ENCODE measurements at regions not wholly inside any gene's neighbourhood (a gene's known extent, or its start where the extent isn't known, plus 50 kb on each side); places are given as distances from the start of the nearest gene placed in this dataset.

DNA sequence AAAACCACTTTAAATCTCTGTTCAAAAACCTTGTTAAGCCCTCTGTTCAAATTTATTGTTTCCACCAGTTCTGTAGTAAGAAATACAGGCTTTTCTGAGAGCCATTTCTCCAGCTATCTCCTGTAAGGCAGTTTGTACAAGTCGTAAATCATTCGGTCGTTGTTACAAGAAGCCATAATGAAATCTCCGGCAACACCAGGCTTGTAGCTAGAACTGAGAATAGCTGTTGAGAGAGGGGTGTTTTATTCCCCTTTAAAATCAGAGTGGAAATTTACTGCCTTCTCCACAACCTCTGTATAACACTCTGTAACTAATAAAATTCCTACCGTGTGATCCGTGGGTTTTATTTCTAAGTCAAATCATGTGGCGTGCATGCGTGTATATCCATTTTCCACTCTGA is 335.8 kb upstream of the KAZN start:
- H3K27me3 ChIP-seq (ENCODE audit: control insufficient read depth, insufficient read depth, low read length): no peaks in the 10 kb centered on the region
- H3K4me3 ChIP-seq (ENCODE audit: low read depth, low read length): no peak overlapping the region
- no peak for DNase-seq (ENCODE audit: low read depth)
- no peak for TF ChIP-seq CTCF (IDR thresholded peaks at IDR 0.05; ENCODE audit: insufficient read depth, low read length, severe bottlenecking)
- no peak for FAIRE-seq
- H3K36me3 ChIP-seq (ENCODE audit: control insufficient read depth, insufficient read depth, low read length): no peaks in the 10 kb centered on the region

GRCh38 chr1:14263225-14263624 is 335.3 kb upstream of the KAZN start:
- no peak for TF ChIP-seq CTCF (IDR thresholded peaks at IDR 0.05; ENCODE audit: insufficient read depth, low read length, severe bottlenecking)
- no peaks in the 10 kb centered on the region for H3K36me3 ChIP-seq (ENCODE audit: control insufficient read depth, insufficient read depth, low read length)
- H3K4me3 ChIP-seq (ENCODE audit: low read depth, low read length): no peak overlapping the region
- no peak for FAIRE-seq
- H3K27me3 ChIP-seq (ENCODE audit: control insufficient read depth, insufficient read depth, low read length): no peaks in the 10 kb centered on the region
- DNase-seq (ENCODE audit: low read depth): no peak

DNA sequence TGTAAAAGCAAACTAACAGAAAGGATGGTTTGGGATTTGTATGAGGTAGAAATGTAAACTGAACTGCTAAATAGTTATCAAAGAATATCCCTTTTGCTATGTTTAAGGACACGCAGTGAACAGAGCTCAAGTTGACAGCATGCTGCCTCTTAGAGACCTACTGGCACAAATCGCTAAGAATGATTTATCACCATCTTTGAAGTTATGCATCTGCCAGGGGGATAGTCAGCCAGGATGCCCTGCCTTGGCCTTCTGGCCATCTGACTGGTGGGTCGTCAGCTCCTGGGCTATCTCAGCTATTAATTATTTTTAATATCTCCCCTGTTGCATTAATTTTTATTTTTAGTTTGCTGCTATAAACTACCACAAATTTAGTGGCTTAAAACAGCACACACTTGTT is 334.8 kb upstream of the KAZN start:
- Histone ChIP-seq H3K4me3 (ENCODE audit: low read depth, low read length) (no peak overlapping the region), H3K36me3 (ENCODE audit: control insufficient read depth, insufficient read depth, low read length) (no peaks in the 10 kb centered on the region), H3K27me3 (ENCODE audit: control insufficient read depth, insufficient read depth, low read length) (no peaks in the 10 kb centered on the region)
- FAIRE-seq: no peak
- no peak for DNase-seq (ENCODE audit: low read depth)
- TF ChIP-seq CTCF (IDR thresholded peaks at IDR 0.05; ENCODE audit: insufficient read depth, low read length, severe bottlenecking): no peak

DNA sequence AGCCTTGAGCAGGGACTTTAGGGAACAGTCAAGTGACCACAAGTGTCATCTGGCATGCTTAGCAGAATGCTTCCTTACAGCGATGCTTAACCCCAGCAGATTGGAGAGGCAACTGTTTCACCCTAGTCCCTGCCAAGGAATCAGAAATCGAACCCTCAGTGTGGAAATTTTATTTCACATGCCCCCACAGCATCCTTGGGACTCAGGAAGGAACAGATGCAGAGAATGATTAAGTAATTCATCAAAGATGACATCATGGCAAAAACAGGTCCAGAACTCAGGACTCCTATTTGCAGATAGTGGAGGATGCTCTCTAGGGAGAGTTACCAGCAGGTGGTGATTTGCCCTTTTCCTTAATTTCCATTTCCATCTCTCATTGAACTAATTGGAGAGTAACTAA is 333.0 kb upstream of the KAZN start:
- no peak for TF ChIP-seq CTCF (IDR thresholded peaks at IDR 0.05; ENCODE audit: insufficient read depth, low read length, severe bottlenecking)
- H3K4me3 ChIP-seq (ENCODE audit: low read depth, low read length): no peak overlapping the region
- no peak for FAIRE-seq
- DNase-seq (ENCODE audit: low read depth): no peak
- H3K36me3 ChIP-seq (ENCODE audit: control insufficient read depth, insufficient read depth, low read length): no peaks in the 10 kb centered on the region
- no peaks in the 10 kb centered on the region for H3K27me3 ChIP-seq (ENCODE audit: control insufficient read depth, insufficient read depth, low read length)

GRCh38 chr1:14267991-14268390 is 330.5 kb upstream of the KAZN start:
- Histone ChIP-seq H3K27me3 (ENCODE audit: control insufficient read depth, insufficient read depth, low read length) (no peaks in the 10 kb centered on the region), H3K36me3 (ENCODE audit: control insufficient read depth, insufficient read depth, low read length) (no peaks in the 10 kb centered on the region), H3K4me3 (ENCODE audit: low read depth, low read length) (no peak overlapping the region)
- no peak for TF ChIP-seq CTCF (IDR thresholded peaks at IDR 0.05; ENCODE audit: insufficient read depth, low read length, severe bottlenecking)
- DNase-seq (ENCODE audit: low read depth) (peak; percentile 66), FAIRE-seq (no peak)

- TF ChIP-seq CTCF (IDR thresholded peaks at IDR 0.05; ENCODE audit: insufficient read depth, low read length, severe bottlenecking): no peak
- H3K27me3 ChIP-seq (ENCODE audit: control insufficient read depth, insufficient read depth, low read length): no peaks in the 10 kb centered on the region
- no peak for FAIRE-seq
These were observed 327.7 kb upstream of the KAZN start for GRCh38 chr1:14270821-14271220.

More at GRCh38 chr1:14270821-14271220, 327.7 kb upstream of the KAZN start:
- Histone ChIP-seq H3K4me3 (ENCODE audit: low read depth, low read length) (no peak overlapping the region), H3K36me3 (ENCODE audit: control insufficient read depth, insufficient read depth, low read length) (no peaks in the 10 kb centered on the region)
- no peak for DNase-seq (ENCODE audit: low read depth)

Measured in bronchial epithelial cell (primary cell).